Cardiac fibroblast (primary cell): ENCODE measurements at regions not wholly inside any gene's neighbourhood (a gene's known extent, or its start where the extent isn't known, plus 50 kb on each side); places are given as distances from the start of the nearest gene placed in this dataset.
A peak's percentile ranks its signal among the peaks of the same experiment; 100 is the strongest.
"Not testable (repeated sequence)": the region's sequence is repeated elsewhere in the genome, so short reads cannot be mapped to it uniquely, and the experiment has no call there.

Experiments used
- DNase-seq, 2 donors: peaks; one replicate each; pipeline versions ENCODE4 v3.0.0 to v3.0.0-alpha.2; 2010; ENCODE audit warnings: low read depth in 2 of 2
- H3K4me3 ChIP-seq, 2 donors: replicated peaks in 1 of 2; 1 replicate in 1 of 2; 2 replicates in 1 of 2; pipeline ENCODE4 v1.5.1; 2011; ENCODE audit warnings: low read depth in 2 of 2, low read length in 2 of 2, mild to moderate bottlenecking in 2 of 2, moderate library complexity in 1 of 2
- TF ChIP-seq, protein P1 (sequence below): IDR thresholded peaks from one replicate; pipeline ENCODE4 v1.5.1; 2011; ENCODE audit warnings: low read depth, mild to moderate bottlenecking, low read length, inconsistent platforms

DNA sequence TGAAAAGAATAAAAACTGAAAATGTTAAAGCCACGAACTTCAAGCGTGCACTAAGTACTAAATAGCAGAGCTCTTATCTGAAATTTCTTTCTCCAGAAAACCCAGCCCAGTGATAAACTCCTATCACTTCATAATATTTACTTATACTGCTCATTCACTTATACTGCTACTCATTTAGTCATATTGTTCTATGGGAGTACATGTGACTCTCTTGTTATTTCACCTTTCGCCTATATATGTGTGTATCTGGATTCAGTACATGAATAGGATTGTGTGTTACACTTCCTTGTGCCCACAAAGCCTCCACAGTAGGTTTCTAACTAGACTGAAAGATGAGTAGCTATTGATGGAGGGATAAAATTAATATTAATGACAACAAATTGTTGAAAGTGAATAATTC is 526.8 kb upstream of the GRAMD2B start:
- no peak for DNase-seq
- H3K4me3 ChIP-seq, result no peak overlapping the region
- TF ChIP-seq, protein P1, sequence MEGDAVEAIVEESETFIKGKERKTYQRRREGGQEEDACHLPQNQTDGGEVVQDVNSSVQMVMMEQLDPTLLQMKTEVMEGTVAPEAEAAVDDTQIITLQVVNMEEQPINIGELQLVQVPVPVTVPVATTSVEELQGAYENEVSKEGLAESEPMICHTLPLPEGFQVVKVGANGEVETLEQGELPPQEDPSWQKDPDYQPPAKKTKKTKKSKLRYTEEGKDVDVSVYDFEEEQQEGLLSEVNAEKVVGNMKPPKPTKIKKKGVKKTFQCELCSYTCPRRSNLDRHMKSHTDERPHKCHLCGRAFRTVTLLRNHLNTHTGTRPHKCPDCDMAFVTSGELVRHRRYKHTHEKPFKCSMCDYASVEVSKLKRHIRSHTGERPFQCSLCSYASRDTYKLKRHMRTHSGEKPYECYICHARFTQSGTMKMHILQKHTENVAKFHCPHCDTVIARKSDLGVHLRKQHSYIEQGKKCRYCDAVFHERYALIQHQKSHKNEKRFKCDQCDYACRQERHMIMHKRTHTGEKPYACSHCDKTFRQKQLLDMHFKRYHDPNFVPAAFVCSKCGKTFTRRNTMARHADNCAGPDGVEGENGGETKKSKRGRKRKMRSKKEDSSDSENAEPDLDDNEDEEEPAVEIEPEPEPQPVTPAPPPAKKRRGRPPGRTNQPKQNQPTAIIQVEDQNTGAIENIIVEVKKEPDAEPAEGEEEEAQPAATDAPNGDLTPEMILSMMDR, result no peak

DNA sequence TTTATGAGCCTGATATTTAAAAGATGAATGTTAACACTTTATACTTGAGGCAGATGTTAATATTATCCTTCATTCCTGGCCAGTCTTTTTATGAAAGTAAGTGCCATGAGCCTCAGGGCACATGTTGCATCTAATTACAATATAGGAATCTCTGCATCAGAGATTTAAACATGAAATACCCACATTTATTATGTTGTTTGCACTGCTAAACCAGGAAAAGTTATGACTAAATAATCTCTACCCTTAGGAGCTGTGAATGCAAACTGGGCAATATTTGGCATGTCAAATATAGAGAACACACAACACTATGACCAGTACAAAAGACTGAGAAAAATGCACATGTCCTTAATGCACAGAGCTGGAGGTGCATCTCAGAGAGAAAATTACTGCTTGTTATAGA is 526.1 kb upstream of the GRAMD2B start:
- no peak overlapping the region for H3K4me3 ChIP-seq
- no peak for DNase-seq
- TF ChIP-seq, protein P1, result no peak

DNA sequence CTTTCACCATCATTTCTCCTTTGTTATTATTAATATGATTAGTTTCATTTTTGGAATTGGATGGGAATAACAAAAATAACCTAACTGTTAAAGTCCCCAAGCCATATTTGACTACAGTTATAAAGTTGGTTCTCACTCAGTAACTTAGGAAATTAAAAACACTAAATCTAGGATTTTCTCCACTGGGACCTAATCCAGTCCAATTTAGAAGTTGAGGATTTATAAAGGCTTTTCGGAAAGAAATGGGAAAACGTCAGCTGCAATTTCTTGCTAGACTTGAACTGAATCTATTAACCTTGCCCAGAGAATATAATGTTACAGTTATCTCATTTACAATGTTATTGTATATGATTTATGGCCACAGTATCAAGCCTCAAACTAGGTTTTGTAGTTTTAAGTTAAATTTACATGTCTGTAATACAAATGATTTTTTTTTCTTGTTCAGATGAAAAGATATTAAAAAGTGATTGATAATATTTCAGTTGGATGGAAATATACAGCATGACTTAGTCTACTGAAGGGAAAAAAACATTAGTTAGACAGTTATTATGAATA is 524.3 kb upstream of the GRAMD2B start:
- DNase-seq, result no peak
- no peak overlapping the region for H3K4me3 ChIP-seq
- TF ChIP-seq, protein P1, result no peak

DNA sequence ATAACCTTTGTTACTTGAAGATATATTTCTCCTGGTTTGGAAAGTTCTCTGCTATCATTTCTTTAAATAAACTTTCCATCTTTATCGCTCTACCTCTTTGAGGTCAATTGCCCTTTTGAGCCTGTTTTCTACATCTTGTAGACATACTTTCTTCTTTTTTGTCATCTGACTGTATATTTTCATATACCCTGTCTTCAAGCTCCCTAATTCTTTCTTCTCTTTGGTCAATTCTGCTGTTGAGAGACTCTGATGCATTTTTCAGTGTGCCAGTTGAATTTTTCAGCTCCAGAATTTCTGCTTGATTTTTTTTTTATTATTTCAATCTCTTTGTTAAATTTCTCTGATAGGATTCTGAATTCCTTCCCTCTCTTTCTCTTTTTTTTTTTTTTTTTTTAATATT is 511.2 kb upstream of the GRAMD2B start:
- TF ChIP-seq, protein P1, result no peak
- DNase-seq, result no peak
- H3K4me3 ChIP-seq, result no peak overlapping the region

DNA sequence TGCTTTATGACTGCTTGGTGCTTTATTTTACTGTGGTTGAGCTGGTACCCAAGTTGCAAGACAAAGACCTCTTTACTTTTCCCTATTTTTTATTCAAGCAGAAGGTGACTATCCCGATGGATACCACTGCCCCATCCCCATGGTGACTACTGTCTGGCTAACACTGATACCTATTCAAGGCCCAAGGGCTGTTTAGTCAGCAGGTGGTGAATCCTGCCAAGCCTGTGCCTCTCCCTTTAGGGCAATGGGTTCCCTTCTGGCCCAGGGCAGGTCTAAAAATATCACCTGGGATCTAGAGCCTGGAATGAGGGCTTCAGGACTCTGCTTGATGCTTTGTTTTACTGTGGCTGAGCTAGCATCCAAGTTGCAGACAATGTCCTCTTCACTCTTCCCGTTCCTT is 510.0 kb upstream of the GRAMD2B start:
- no peak for DNase-seq
- H3K4me3 ChIP-seq, result no peak overlapping the region
- TF ChIP-seq, protein P1, result no peak

DNA sequence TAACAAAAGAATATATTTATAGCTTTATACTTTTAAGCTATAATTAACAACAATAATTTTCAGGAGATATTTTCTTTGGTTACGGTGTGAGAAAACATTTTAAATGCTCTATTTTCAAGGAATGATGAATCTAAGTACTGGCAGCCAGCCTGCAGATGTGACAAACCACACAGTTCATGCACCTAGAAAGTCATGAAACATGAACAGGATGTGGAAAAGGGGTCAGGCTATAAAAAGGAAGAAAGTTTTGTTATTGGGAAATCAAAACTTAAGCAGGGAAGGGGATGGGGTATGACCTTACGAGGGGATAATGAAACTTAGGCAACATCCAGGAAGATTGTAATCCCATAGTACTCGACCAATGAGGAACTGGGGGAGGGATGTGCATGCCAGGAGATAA is 508.7 kb upstream of the GRAMD2B start:
- TF ChIP-seq, protein P1, result no peak
- H3K4me3 ChIP-seq, result no peak overlapping the region
- DNase-seq, result peak in 1 of 2 donors; percentile 11

DNA sequence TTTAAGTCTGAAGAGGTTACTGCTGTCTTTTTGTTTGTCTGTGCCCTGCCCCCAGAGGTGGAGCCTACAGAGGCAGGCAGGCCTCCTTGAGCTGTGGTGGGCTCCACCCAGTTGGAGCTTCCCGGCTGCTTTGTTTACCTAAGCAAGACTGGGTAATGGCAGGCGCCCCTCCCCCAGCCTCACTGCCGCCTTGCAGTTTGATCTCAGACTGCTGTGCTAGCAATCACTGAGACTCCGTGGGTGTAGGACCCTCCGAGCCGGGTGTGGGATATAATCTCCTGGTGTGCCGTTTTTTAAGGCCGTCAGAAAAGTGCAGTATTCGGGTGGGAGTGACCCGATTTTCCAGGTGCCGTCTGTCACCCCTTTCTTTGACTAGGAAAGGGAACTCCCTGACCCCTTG is 499.3 kb upstream of the GRAMD2B start:
- not testable (repeated sequence) for DNase-seq, H3K4me3 ChIP-seq
